Glutamatergic neuron (in vitro differentiated cells): ENCODE measurements at regions not wholly inside any gene's neighbourhood (a gene's known extent, or its start where the extent isn't known, plus 50 kb on each side); places are given as distances from the start of the nearest gene placed in this dataset.

Source experiments
- DNase-seq: peaks from one replicate; pipeline ENCODE4 v3.0.0; 2022
- H3K27ac Mint-ChIP-seq: one replicate; pipeline ENCODE4 v1.8.0; 2020; ENCODE audit warnings: mild to moderate bottlenecking, mixed read lengths, inconsistent platforms; ENCODE audit not compliant: unreplicated experiment
- H3K27me3 Mint-ChIP-seq: one replicate; pipeline ENCODE4 v1.8.0; 2020; ENCODE audit warnings: mild to moderate bottlenecking, moderate library complexity, mixed read lengths, inconsistent platforms; ENCODE audit not compliant: unreplicated experiment
- H3K36me3 Mint-ChIP-seq: one replicate; pipeline ENCODE4 v1.8.0; 2020; ENCODE audit warnings: mild to moderate bottlenecking, mixed read lengths, inconsistent platforms; ENCODE audit not compliant: unreplicated experiment
- H3K4me1 Mint-ChIP-seq: one replicate; pipeline ENCODE4 v1.8.0; 2020; ENCODE audit warnings: mild to moderate bottlenecking, low read depth, mixed read lengths, inconsistent platforms; ENCODE audit not compliant: unreplicated experiment
- H3K4me3 Mint-ChIP-seq: one replicate; pipeline ENCODE4 v1.8.0; 2020; ENCODE audit warnings: mild to moderate bottlenecking, mixed read lengths, inconsistent platforms; ENCODE audit not compliant: unreplicated experiment
- H3K9me3 Mint-ChIP-seq: one replicate; pipeline ENCODE4 v1.8.0; 2020; ENCODE audit warnings: mild to moderate bottlenecking, moderate library complexity, mixed read lengths, inconsistent platforms; ENCODE audit not compliant: unreplicated experiment
- TF ChIP-seq, protein P1 (sequence below): fragments of 200-600 bp; sonication (generic); IDR thresholded peaks from one replicate; pipeline ENCODE4 v1.5.0; 2021; ENCODE audit not compliant: partially characterized antibody, unreplicated experiment

- Mint-ChIP-seq H3K27ac (no peak overlapping the region), H3K36me3 (peaks cover 7% of the 10 kb centered on the region), H3K4me3 (no peak overlapping the region), H3K27me3 (peaks cover 2% of the 10 kb centered on the region), H3K4me1 (no peaks in the 10 kb centered on the region), H3K9me3 (no peaks in the 10 kb centered on the region)
- no peak for DNase-seq
- TF ChIP-seq, protein P1, sequence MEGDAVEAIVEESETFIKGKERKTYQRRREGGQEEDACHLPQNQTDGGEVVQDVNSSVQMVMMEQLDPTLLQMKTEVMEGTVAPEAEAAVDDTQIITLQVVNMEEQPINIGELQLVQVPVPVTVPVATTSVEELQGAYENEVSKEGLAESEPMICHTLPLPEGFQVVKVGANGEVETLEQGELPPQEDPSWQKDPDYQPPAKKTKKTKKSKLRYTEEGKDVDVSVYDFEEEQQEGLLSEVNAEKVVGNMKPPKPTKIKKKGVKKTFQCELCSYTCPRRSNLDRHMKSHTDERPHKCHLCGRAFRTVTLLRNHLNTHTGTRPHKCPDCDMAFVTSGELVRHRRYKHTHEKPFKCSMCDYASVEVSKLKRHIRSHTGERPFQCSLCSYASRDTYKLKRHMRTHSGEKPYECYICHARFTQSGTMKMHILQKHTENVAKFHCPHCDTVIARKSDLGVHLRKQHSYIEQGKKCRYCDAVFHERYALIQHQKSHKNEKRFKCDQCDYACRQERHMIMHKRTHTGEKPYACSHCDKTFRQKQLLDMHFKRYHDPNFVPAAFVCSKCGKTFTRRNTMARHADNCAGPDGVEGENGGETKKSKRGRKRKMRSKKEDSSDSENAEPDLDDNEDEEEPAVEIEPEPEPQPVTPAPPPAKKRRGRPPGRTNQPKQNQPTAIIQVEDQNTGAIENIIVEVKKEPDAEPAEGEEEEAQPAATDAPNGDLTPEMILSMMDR: no peak
Observed at GRCh38 chr12:42936991-42937390, 347.4 kb upstream of the PRICKLE1 start.

GRCh38 chr12:42936260-42936659 is 346.7 kb upstream of the PRICKLE1 start:
- Mint-ChIP-seq H3K4me1 (no peaks in the 10 kb centered on the region), H3K9me3 (no peaks in the 10 kb centered on the region), H3K27ac (no peak overlapping the region), H3K36me3 (peaks cover 2% of the 10 kb centered on the region), H3K4me3 (no peak overlapping the region), H3K27me3 (peaks cover 2% of the 10 kb centered on the region)
- no peak for DNase-seq
- TF ChIP-seq, protein P1: no peak

- TF ChIP-seq, protein P1: no peak
- Mint-ChIP-seq H3K4me1 (no peaks in the 10 kb centered on the region), H3K36me3 (no peaks in the 10 kb centered on the region), H3K27ac (no peak overlapping the region), H3K4me3 (no peak overlapping the region), H3K27me3 (peaks cover 2% of the 10 kb centered on the region), H3K9me3 (no peaks in the 10 kb centered on the region)
- no peak for DNase-seq
Observed at GRCh38 chr12:42935756-42936155, 346.2 kb upstream of the PRICKLE1 start.

DNA sequence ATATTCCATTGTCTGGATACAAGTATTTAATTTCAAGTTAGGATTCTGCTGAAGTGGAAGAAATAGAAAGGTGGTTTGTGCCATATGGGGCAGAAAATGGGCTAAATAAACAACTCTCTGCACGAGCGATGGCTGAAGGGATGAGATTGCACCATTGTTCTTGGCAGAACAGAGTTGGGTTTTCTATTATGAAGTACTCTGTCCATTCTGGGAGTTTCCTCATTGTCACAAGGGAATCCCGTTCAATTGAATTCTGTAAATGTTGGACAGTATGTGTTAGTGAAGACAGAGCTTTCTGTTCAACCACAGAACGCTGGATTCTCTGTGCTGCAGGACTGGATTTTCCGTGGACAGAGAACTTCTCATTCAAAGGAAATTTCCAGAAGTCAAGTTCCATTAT is 345.5 kb upstream of the PRICKLE1 start:
- Mint-ChIP-seq H3K27me3 (peaks cover 2% of the 10 kb centered on the region), H3K4me1 (no peaks in the 10 kb centered on the region), H3K9me3 (no peaks in the 10 kb centered on the region), H3K4me3 (no peak overlapping the region), H3K36me3 (no peaks in the 10 kb centered on the region), H3K27ac (no peak overlapping the region)
- TF ChIP-seq, protein P1: no peak
- DNase-seq: no peak

GRCh38 chr12:42933461-42934081 is 344.0 kb upstream of the PRICKLE1 start:
- Mint-ChIP-seq H3K4me1 (no peaks in the 10 kb centered on the region), H3K36me3 (no peaks in the 10 kb centered on the region), H3K9me3 (no peaks in the 10 kb centered on the region), H3K4me3 (no peak overlapping the region), H3K27ac (no peak overlapping the region), H3K27me3 (peaks cover 2% of the 10 kb centered on the region)
- no peak for DNase-seq
- TF ChIP-seq, protein P1: no peak
